ENCODE measurements at regions not wholly inside any gene's neighbourhood (a gene's known extent, or its start where the extent isn't known, plus 50 kb on each side); places are given as distances from the start of the nearest gene placed in this dataset.

DNA sequence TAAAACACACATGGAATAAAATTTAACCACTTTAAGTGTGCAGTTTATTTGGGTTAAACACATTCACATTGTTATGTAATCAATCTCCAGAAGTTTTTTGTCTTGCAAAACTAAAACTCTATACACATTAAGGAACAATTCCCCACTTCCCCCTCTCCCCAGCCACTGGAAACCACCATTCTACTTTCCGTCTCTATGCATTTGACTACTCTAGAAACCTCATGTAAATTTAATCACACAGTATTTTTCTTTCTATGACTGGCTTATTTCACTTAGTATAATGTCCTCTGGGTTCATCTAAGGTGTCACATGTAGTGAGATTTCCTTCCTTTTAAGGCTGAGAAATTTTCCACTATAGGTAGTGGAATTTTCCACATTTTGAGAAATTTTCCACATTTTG, 568.7 kb upstream of the UBE2E2 start:
- H3K27me3 ChIP-seq, result no peaks in the 10 kb centered on the region
- H3K4me3 ChIP-seq, result no peak overlapping the region
- ATAC-seq, result no peak
- 80% methylated on average over 1 of the region's 1 CpG for WGBS, 2 donors (ENCODE audit: low coverage in 1 of 2)
- H3K27ac ChIP-seq, result no peak overlapping the region
- H3K36me3 ChIP-seq, result no peaks in the 10 kb centered on the region
- H3K9me3 ChIP-seq, result peaks cover 0 to 10% (median 0%) of the 10 kb centered on the region in 3 donors
- TF ChIP-seq, protein P1, sequence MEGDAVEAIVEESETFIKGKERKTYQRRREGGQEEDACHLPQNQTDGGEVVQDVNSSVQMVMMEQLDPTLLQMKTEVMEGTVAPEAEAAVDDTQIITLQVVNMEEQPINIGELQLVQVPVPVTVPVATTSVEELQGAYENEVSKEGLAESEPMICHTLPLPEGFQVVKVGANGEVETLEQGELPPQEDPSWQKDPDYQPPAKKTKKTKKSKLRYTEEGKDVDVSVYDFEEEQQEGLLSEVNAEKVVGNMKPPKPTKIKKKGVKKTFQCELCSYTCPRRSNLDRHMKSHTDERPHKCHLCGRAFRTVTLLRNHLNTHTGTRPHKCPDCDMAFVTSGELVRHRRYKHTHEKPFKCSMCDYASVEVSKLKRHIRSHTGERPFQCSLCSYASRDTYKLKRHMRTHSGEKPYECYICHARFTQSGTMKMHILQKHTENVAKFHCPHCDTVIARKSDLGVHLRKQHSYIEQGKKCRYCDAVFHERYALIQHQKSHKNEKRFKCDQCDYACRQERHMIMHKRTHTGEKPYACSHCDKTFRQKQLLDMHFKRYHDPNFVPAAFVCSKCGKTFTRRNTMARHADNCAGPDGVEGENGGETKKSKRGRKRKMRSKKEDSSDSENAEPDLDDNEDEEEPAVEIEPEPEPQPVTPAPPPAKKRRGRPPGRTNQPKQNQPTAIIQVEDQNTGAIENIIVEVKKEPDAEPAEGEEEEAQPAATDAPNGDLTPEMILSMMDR (IDR thresholded peaks at IDR 0.05), result no peak
- TF ChIP-seq EP300 (IDR thresholded peaks at IDR 0.05) (no peak), POLR2A (IDR thresholded peaks at IDR 0.05) (no peak), POLR2AphosphoS5 (IDR thresholded peaks at IDR 0.05) (no peak)
- H3K4me1 ChIP-seq, result no peaks in the 10 kb centered on the region

DNA sequence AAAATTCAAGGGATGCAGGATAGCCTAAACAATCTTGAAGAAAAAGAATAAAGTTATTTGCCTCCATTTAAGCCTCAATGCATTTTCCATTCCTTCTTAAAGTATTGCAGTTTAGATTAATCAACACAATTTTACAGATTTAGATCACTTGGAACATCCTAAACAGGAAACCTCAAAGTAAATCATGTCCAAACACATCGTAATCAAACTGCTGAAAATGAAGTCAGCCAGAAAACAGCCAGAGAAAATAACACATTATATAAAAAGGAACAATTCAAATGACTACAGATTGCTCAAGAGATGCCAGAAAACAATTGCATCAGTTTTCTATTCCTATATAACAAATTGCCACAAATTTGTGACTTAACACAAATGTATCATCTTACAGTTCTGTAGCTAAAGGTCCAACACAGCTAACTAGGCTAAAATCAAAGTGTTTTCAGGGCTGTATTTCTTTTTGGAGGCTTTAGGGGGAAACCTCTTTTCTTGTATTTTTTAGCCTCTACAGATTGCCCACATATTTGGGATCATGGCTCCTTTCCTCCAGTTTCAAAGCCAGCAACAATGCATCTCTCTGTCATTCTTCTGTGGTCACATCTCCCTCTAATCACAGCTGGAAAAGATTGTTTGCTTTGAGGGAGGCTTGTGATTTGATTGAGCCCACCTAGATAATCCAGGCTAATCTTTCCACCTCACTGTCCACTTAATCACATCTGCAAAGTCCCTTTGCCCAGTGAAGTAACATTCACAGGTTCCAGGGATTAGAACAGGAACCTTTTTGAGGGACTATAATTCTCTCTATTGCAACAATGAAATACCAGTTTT, 543.3 kb upstream of the UBE2E2 start:
- Histone ChIP-seq H3K4me3 (no peak overlapping the region), H3K27ac (no peak overlapping the region), H3K36me3 (no peaks in the 10 kb centered on the region), H3K9me3 (no peaks in the 10 kb centered on the region), H3K27me3 (no peaks in the 10 kb centered on the region), H3K4me1 (no peaks in the 10 kb centered on the region)
- ATAC-seq, result no peak
- WGBS, 2 donors (ENCODE audit: low coverage in 1 of 2), result 0 to 54% methylated on average over 1 of the region's 1 CpG
- TF ChIP-seq POLR2A (IDR thresholded peaks at IDR 0.05), result no peak
- no peak for TF ChIP-seq POLR2AphosphoS5 (IDR thresholded peaks at IDR 0.05)
- TF ChIP-seq, protein P1 (IDR thresholded peaks at IDR 0.05), result no peak
- no peak for TF ChIP-seq EP300 (IDR thresholded peaks at IDR 0.05)

DNA sequence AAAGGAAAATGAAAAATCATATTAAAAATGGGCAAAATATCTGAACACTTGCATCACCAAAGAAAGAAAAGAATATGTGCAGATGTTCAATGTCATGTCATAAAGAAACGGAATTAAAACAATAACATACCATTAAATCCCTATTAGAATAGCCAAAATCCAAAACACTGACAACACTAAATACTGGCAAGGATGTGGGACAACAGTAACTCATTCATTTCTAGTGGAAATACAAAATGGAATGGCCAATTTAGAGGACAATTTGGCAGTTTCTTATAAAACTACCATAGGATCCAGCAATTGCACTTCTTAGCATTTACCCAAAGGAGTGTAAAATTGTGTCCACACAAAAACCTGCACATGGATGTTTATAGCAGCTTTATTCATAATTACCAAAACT, 542.5 kb upstream of the UBE2E2 start:
- H3K36me3 ChIP-seq, result no peaks in the 10 kb centered on the region
- H3K4me1 ChIP-seq, result no peaks in the 10 kb centered on the region
- TF ChIP-seq POLR2AphosphoS5 (IDR thresholded peaks at IDR 0.05) (no peak), POLR2A (IDR thresholded peaks at IDR 0.05) (no peak), EP300 (IDR thresholded peaks at IDR 0.05) (no peak)
- TF ChIP-seq, protein P1 (IDR thresholded peaks at IDR 0.05), result no peak
- H3K27ac ChIP-seq, result no peak overlapping the region
- no peak for ATAC-seq
- H3K27me3 ChIP-seq, result no peaks in the 10 kb centered on the region
- H3K4me3 ChIP-seq, result no peak overlapping the region
- 6 to 38% methylated on average over 1 of the region's 1 CpG for WGBS, 2 donors (ENCODE audit: low coverage in 1 of 2)
- H3K9me3 ChIP-seq, result no peaks in the 10 kb centered on the region

DNA sequence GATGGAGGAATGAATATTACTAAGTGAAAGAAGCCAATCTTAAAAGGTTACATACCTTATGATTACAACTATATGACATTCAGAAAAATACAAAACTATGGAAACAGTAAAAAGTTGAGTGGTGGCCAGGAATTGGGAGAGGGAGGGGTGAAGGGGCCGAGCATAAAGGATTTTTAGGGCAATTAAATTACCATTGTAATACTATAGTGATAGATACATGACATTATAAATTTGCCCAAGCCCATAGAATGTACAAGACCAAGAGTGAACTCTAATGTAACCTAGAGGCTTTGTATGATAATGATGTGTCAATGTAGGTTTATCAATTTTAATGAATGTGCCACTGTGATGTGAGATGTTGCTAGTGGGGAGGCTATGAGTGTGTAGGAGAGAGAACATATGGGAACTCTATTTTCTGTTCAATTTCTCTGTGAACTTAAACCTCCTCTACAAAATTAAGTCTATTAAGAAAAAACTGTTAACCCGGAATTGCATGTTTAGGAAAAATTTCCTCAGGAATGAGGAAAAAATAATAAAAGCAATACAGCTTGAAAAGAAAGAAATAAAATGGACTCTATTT, 541.9 kb upstream of the UBE2E2 start:
- no peaks in the 10 kb centered on the region for H3K36me3 ChIP-seq
- H3K4me1 ChIP-seq, result no peaks in the 10 kb centered on the region
- TF ChIP-seq, protein P1 (IDR thresholded peaks at IDR 0.05), result no peak
- TF ChIP-seq POLR2A (IDR thresholded peaks at IDR 0.05) (no peak), POLR2AphosphoS5 (IDR thresholded peaks at IDR 0.05) (no peak), EP300 (IDR thresholded peaks at IDR 0.05) (no peak)
- H3K4me3 ChIP-seq, result no peak overlapping the region
- 78 to 79% methylated on average over 2 of the region's 2 CpGs for WGBS, 2 donors (ENCODE audit: low coverage in 1 of 2)
- no peak for ATAC-seq
- no peak overlapping the region for H3K27ac ChIP-seq
- H3K9me3 ChIP-seq, result no peaks in the 10 kb centered on the region
- H3K27me3 ChIP-seq, result no peaks in the 10 kb centered on the region

DNA sequence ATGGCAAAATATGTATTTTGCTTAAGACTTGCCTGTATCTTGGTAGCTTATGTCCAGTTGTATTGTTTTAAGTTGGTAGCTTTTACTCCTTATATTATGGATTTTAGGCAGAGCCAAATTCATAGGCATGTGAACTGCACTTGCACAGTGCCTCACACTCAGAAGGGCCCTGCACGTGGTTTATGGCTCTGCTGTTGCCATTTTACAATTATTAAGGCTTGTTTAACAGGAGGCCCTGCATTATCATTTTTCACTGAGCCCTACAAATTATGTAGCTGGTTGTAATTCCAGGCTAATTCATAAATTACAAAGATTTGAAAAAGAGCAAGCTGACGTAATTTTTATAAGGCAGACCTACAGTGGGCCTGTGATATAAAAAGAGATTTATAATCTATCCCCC, 537.6 kb upstream of the UBE2E2 start:
- ATAC-seq, result no peak
- WGBS, 2 donors (ENCODE audit: low coverage in 1 of 2), result 64 to 80% methylated on average over 2 of the region's 2 CpGs
- no peak for TF ChIP-seq EP300 (IDR thresholded peaks at IDR 0.05)
- TF ChIP-seq POLR2A (IDR thresholded peaks at IDR 0.05), result no peak
- TF ChIP-seq, protein P1 (IDR thresholded peaks at IDR 0.05), result no peak
- no peak for TF ChIP-seq POLR2AphosphoS5 (IDR thresholded peaks at IDR 0.05)
- H3K27me3 ChIP-seq, result no peaks in the 10 kb centered on the region
- H3K27ac ChIP-seq, result no peak overlapping the region
- H3K9me3 ChIP-seq, result no peaks in the 10 kb centered on the region
- H3K4me3 ChIP-seq, result no peak overlapping the region
- no peaks in the 10 kb centered on the region for H3K4me1 ChIP-seq
- H3K36me3 ChIP-seq, result no peaks in the 10 kb centered on the region

Data from gastroesophageal sphincter (tissue), 4 donors.